NCI-H2227 treated with DMSO at 0.1 percent for 48 hours (cell line): ENCODE measurements at regions not wholly inside any gene's neighbourhood (a gene's known extent, or its start where the extent isn't known, plus 50 kb on each side); places are given as distances from the start of the nearest gene placed in this dataset.

Source experiments
- DNase-seq: peaks from one replicate; lab custom pipeline; 2025; lab: John Stamatoyannopoulos, UW

- DNase-seq: no peak
These were observed 411.8 kb downstream of the MTX2 start for GRCh38 chr2:176680916-176681516.

GRCh38 chr2:176681584-176682115 is 412.4 kb downstream of the MTX2 start:
- no peak for DNase-seq

- no peak for DNase-seq
These were observed 413.0 kb downstream of the MTX2 start for GRCh38 chr2:176682278-176682677.

GRCh38 chr2:176683618-176684111 is 414.4 kb downstream of the MTX2 start:
- no peak for DNase-seq

GRCh38 chr2:176685908-176686307 is 416.7 kb downstream of the MTX2 start:
- no peak for DNase-seq

GRCh38 chr2:176686328-176686727 is 417.1 kb downstream of the MTX2 start:
- no peak for DNase-seq

- DNase-seq: peak; percentile 85
These were observed 418.1 kb downstream of the MTX2 start for GRCh38 chr2:176687342-176687741.

- no peak for DNase-seq
These were observed 418.7 kb downstream of the MTX2 start for GRCh38 chr2:176687944-176688343.

- DNase-seq: no peak
These were observed 420.5 kb downstream of the MTX2 start for GRCh38 chr2:176689711-176690110.

GRCh38 chr2:176691471-176691870 is 422.2 kb downstream of the MTX2 start:
- no peak for DNase-seq

GRCh38 chr2:176692533-176692932 is 423.3 kb downstream of the MTX2 start:
- DNase-seq: no peak

GRCh38 chr2:176699098-176699497 is 429.9 kb downstream of the MTX2 start:
- DNase-seq: no peak

- DNase-seq: no peak
These were observed 430.4 kb downstream of the MTX2 start for GRCh38 chr2:176699644-176700043.

GRCh38 chr2:176702131-176702530 is 432.9 kb downstream of the MTX2 start:
- DNase-seq: no peak

GRCh38 chr2:176704282-176704858 is 435.1 kb downstream of the MTX2 start:
- DNase-seq: no peak

GRCh38 chr2:176709149-176709951 is 440.1 kb downstream of the MTX2 start:
- DNase-seq: no peak

- DNase-seq: no peak
These were observed 440.7 kb downstream of the MTX2 start for GRCh38 chr2:176709991-176710390.

GRCh38 chr2:176710657-176711186 is 441.5 kb downstream of the MTX2 start:
- DNase-seq: peak; percentile 53

- no peak for DNase-seq
These were observed 456.8 kb downstream of the MTX2 start for GRCh38 chr2:176725873-176726645.

GRCh38 chr2:176727696-176728095 is 458.5 kb downstream of the MTX2 start:
- DNase-seq: no peak

GRCh38 chr2:176729706-176730569 is 460.7 kb downstream of the MTX2 start:
- no peak for DNase-seq
